Cardiac muscle cell (in vitro differentiated cells and primary cell): ENCODE measurements at regions not wholly inside any gene's neighbourhood (a gene's known extent, or its start where the extent isn't known, plus 50 kb on each side); places are given as distances from the start of the nearest gene placed in this dataset.

Experiments
- DNase-seq, 2 donors: peaks; one replicate each; pipeline versions ENCODE4 v3.0.0 to v3.0.0-alpha.2; 2010 to 2017; ENCODE audit warnings: low read depth in 1 of 2, low spot score in 1 of 2
- H3K27ac ChIP-seq: fragments of 200-600 bp; sonication (generic); 2 replicates; pipeline ENCODE4 v1.5.1; 2016
- H3K27me3 ChIP-seq: fragments of 200-600 bp; sonication (generic); 2 replicates; pipeline ENCODE4 v1.6.0; 2016; ENCODE audit warnings: control low read depth
- H3K36me3 ChIP-seq: fragments of 200-600 bp; sonication (generic); 2 replicates; pipeline ENCODE4 v1.5.1; 2016; ENCODE audit warnings: control low read depth
- H3K4me1 ChIP-seq: fragments of 200-600 bp; sonication (generic); 2 replicates; pipeline ENCODE4 v1.8.1; 2017; ENCODE audit warnings: low read depth, mild to moderate bottlenecking, mixed run types
- H3K4me3 ChIP-seq: fragments of 200-600 bp; sonication (generic); 2 replicates; pipeline ENCODE4 v1.5.1; 2016; ENCODE audit warnings: mild to moderate bottlenecking
- H3K9me3 ChIP-seq: fragments of 200-600 bp; sonication (generic); 2 replicates; pipeline ENCODE4 v1.5.1; 2017; ENCODE audit warnings: low read depth, mild to moderate bottlenecking, control low read depth
- TF ChIP-seq, protein P1 (sequence below): IDR thresholded peaks from 2 replicates; pipeline ENCODE4 v1.5.1; 2012; ENCODE audit warnings: low read depth, mild to moderate bottlenecking, low read length

- H3K4me3 ChIP-seq, result no peak overlapping the region
- peaks cover 5% of the 10 kb centered on the region for H3K4me1 ChIP-seq
- TF ChIP-seq, protein P1, sequence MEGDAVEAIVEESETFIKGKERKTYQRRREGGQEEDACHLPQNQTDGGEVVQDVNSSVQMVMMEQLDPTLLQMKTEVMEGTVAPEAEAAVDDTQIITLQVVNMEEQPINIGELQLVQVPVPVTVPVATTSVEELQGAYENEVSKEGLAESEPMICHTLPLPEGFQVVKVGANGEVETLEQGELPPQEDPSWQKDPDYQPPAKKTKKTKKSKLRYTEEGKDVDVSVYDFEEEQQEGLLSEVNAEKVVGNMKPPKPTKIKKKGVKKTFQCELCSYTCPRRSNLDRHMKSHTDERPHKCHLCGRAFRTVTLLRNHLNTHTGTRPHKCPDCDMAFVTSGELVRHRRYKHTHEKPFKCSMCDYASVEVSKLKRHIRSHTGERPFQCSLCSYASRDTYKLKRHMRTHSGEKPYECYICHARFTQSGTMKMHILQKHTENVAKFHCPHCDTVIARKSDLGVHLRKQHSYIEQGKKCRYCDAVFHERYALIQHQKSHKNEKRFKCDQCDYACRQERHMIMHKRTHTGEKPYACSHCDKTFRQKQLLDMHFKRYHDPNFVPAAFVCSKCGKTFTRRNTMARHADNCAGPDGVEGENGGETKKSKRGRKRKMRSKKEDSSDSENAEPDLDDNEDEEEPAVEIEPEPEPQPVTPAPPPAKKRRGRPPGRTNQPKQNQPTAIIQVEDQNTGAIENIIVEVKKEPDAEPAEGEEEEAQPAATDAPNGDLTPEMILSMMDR, result no peak
- H3K27ac ChIP-seq, result no peak overlapping the region
- H3K36me3 ChIP-seq, result no peaks in the 10 kb centered on the region
- no peak for DNase-seq
- H3K9me3 ChIP-seq, result no peaks in the 10 kb centered on the region
- H3K27me3 ChIP-seq, result no peaks in the 10 kb centered on the region
These were observed 482.9 kb upstream of the AKR1E2 start for GRCh38 chr10:4343091-4343490.

DNA sequence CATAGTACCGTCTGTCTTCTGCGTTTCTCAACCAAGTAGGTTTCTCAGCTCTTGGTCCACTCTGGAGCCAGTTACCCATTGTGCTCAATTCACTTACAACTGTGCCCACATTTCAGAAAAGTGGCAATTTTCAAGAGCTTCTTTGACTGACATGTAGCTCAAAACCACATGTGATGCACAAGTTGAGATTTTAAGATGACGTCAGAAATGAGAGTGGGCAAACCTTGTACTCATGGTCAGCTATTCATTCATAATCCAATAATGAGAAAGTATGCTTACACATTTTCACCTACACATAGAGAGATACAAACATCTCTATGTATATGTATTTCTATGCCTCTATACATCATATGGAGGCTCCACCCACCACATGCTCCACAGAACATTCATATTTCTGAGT, 487.2 kb upstream of the AKR1E2 start:
- Histone ChIP-seq H3K27ac (no peak overlapping the region), H3K27me3 (no peaks in the 10 kb centered on the region), H3K36me3 (no peaks in the 10 kb centered on the region), H3K4me3 (no peak overlapping the region), H3K4me1 (no peaks in the 10 kb centered on the region), H3K9me3 (no peaks in the 10 kb centered on the region)
- TF ChIP-seq, protein P1, result no peak
- no peak for DNase-seq

GRCh38 chr10:4337563-4337962, 488.4 kb upstream of the AKR1E2 start:
- Histone ChIP-seq H3K9me3 (no peaks in the 10 kb centered on the region), H3K27me3 (no peaks in the 10 kb centered on the region), H3K36me3 (no peaks in the 10 kb centered on the region), H3K4me3 (no peak overlapping the region), H3K27ac (no peak overlapping the region), H3K4me1 (no peaks in the 10 kb centered on the region)
- TF ChIP-seq, protein P1, result no peak
- DNase-seq, result no peak

DNA sequence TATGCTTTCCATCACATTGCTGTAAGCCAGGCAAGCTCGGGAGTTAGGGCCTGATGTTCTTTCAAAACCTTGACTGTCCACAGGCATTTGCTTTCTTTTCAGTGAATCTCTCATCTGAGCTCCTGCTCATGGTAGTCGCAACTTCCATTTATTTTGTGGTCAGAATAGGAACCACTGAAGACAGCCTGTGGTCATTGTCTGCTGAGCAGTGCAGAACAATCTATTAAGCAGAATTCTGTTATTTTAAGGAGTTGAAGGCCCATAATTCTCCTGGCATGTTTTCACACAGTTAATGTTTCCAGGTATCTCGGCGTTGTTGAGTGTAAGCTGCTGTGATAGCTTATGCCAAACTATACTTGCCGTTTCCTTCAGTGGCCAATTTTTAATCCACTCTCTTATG, 491.1 kb upstream of the AKR1E2 start:
- H3K27ac ChIP-seq, result no peak overlapping the region
- TF ChIP-seq, protein P1, result no peak
- DNase-seq, result no peak

GRCh38 chr10:4334015-4334414, 492.0 kb upstream of the AKR1E2 start:
- TF ChIP-seq, protein P1, result no peak
- H3K27ac ChIP-seq, result no peak overlapping the region
- H3K4me1 ChIP-seq, result no peaks in the 10 kb centered on the region
- DNase-seq, result no peak
- H3K9me3 ChIP-seq, result no peaks in the 10 kb centered on the region
- no peak overlapping the region for H3K4me3 ChIP-seq
- H3K36me3 ChIP-seq, result no peaks in the 10 kb centered on the region
- no peaks in the 10 kb centered on the region for H3K27me3 ChIP-seq

More for the DNA sequence above, 491.1 kb upstream of the AKR1E2 start:
- Histone ChIP-seq H3K4me1 (no peaks in the 10 kb centered on the region), H3K27me3 (no peaks in the 10 kb centered on the region), H3K4me3 (no peak overlapping the region), H3K9me3 (no peaks in the 10 kb centered on the region), H3K36me3 (no peaks in the 10 kb centered on the region)

DNA sequence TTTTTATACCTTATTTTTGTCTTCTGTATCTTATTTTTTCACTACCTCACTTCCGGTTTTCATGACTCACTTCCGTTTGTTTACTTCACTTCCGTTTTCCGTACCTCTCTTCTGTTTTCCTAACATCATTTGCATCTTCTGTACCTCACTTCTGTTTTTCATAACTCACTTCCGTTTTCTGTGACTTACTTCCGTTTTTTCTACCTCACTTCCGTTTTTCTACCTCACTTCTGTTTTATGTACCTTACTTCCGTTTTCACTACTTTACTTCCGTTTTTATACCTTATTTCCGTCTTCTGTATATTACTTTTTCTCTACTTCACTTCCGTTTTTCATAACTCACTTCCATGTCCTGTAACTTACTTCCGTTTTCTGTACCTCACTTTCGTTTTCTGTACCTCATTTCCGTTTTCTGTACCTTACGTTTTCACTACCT, 492.5 kb upstream of the AKR1E2 start:
- DNase-seq, result no peak
- no peaks in the 10 kb centered on the region for H3K9me3 ChIP-seq
- no peaks in the 10 kb centered on the region for H3K4me1 ChIP-seq
- no peaks in the 10 kb centered on the region for H3K27me3 ChIP-seq
- no peak overlapping the region for H3K27ac ChIP-seq
- H3K36me3 ChIP-seq, result no peaks in the 10 kb centered on the region
- TF ChIP-seq, protein P1, result no peak
- no peak overlapping the region for H3K4me3 ChIP-seq
